SK-N-SH treated with all-trans-retinoic acid at 6 μM for 48 hours (cell line): ENCODE measurements at regions not wholly inside any gene's neighbourhood (a gene's known extent, or its start where the extent isn't known, plus 50 kb on each side); places are given as distances from the start of the nearest gene placed in this dataset.

Experiments
- ATAC-seq: fragments of 200-7000 bp; cut with Tn5 transposase; 3 replicates; pipeline ENCODE4 v1.9.1; 2020; ENCODE audit warnings: mild to moderate bottlenecking, moderate library complexity
- ARNTL ChIP-seq: fragments of 450-650 bp; formaldehyde crosslinking; IDR thresholded peaks from 2 replicates; pipeline ENCODE4 v1.5.0; 2020; ENCODE audit warnings: low read depth, mild to moderate bottlenecking, moderate library complexity, borderline replicate concordance
- BACH2 ChIP-seq: fragments of 250-450 bp; sonication (Bioruptor Pico); IDR thresholded peaks from 2 replicates; pipeline ENCODE4 v1.9.0; 2021; ENCODE audit warnings: mild to moderate bottlenecking, borderline replicate concordance
- CSDC2 ChIP-seq: fragments of 250-450 bp; sonication (Bioruptor Pico); IDR thresholded peaks from 2 replicates; pipeline ENCODE4 v1.5.0; 2020; ENCODE audit warnings: mild to moderate bottlenecking, moderate library complexity
- ESRRG ChIP-seq: fragments of 250-450 bp; sonication (Bioruptor Pico); IDR thresholded peaks from 2 replicates; pipeline ENCODE4 v1.6.1; 2021; ENCODE audit warnings: mild to moderate bottlenecking
- GLIS3 ChIP-seq: fragments of 250-450 bp; sonication (Bioruptor Pico); IDR thresholded peaks from 2 replicates; pipeline ENCODE4 v1.5.0; 2020; ENCODE audit warnings: mild to moderate bottlenecking, moderate library complexity
- PPARA ChIP-seq: fragments of 250-450 bp; sonication (Bioruptor Pico); IDR thresholded peaks from 2 replicates; pipeline ENCODE4 v1.5.0; 2020; ENCODE audit warnings: mild to moderate bottlenecking, borderline replicate concordance
- RARB ChIP-seq: fragments of 250-450 bp; sonication (Bioruptor Pico); IDR thresholded peaks from 2 replicates; pipeline ENCODE4 v1.8.0; 2021; ENCODE audit warnings: mild to moderate bottlenecking, moderate library complexity
- SNAI2 ChIP-seq: fragments of 250-450 bp; sonication (Bioruptor Pico); IDR thresholded peaks from 2 replicates; pipeline ENCODE4 v1.5.0; 2020; ENCODE audit warnings: mild to moderate bottlenecking, moderate library complexity
- TCF4 ChIP-seq: fragments of 250-450 bp; sonication (Bioruptor Pico); IDR thresholded peaks from 2 replicates; pipeline ENCODE4 v1.8.0; 2021; ENCODE audit warnings: mild to moderate bottlenecking, moderate library complexity, borderline replicate concordance
- TOX ChIP-seq: fragments of 250-450 bp; sonication (Bioruptor Pico); IDR thresholded peaks from 2 replicates; pipeline ENCODE4 v1.8.0; 2021; ENCODE audit warnings: mild to moderate bottlenecking, moderate library complexity, borderline replicate concordance
- ZC3H10 ChIP-seq: fragments of 250-450 bp; sonication (Bioruptor Pico); IDR thresholded peaks from 2 replicates; pipeline ENCODE4 v1.5.1; 2021; ENCODE audit warnings: mild to moderate bottlenecking, moderate library complexity
- ZFP3 ChIP-seq: fragments of 250-450 bp; sonication (Bioruptor Pico); IDR thresholded peaks from 2 replicates; pipeline ENCODE4 v1.5.0; 2020; ENCODE audit warnings: mild to moderate bottlenecking, moderate library complexity
- ZFP30 ChIP-seq: fragments of 450-650 bp; formaldehyde crosslinking; IDR thresholded peaks from 2 replicates; pipeline ENCODE4 v1.5.0; 2022; ENCODE audit warnings: mild to moderate bottlenecking, moderate library complexity
- ZNF565 ChIP-seq: fragments of 450-650 bp; formaldehyde crosslinking; conservative IDR thresholded peaks from 2 replicates; pipeline ENCODE4 v1.5.0; 2020; ENCODE audit warnings: low read depth, mild to moderate bottlenecking, moderate library complexity
- ZNF70 ChIP-seq: fragments of 450-650 bp; formaldehyde crosslinking; IDR thresholded peaks from 2 replicates; pipeline ENCODE4 v1.5.0; 2020; ENCODE audit warnings: mild to moderate bottlenecking, moderate library complexity
- ZNF8 ChIP-seq: fragments of 450-650 bp; formaldehyde crosslinking; IDR thresholded peaks from 2 replicates; pipeline ENCODE4 v1.5.0; 2020; ENCODE audit warnings: mild to moderate bottlenecking, moderate library complexity
- TF ChIP-seq, protein P1 (sequence below): fragments of 250-450 bp; sonication (Bioruptor Pico); IDR thresholded peaks from 2 replicates; pipeline ENCODE4 v1.5.1; 2020; ENCODE audit warnings: low read depth, mild to moderate bottlenecking, moderate library complexity
- TF ChIP-seq, protein P2 (sequence below): fragments of 250-450 bp; sonication (Bioruptor Pico); IDR thresholded peaks from 2 replicates; pipeline ENCODE4 v1.8.0; 2021; ENCODE audit warnings: low read depth, mild to moderate bottlenecking, moderate library complexity, borderline replicate concordance
- TF ChIP-seq, protein P3 (sequence below): fragments of 250-450 bp; sonication (Bioruptor Pico); IDR thresholded peaks from 2 replicates; pipeline ENCODE4 v1.5.0; 2020; ENCODE audit warnings: mild to moderate bottlenecking, moderate library complexity
- TF ChIP-seq, protein P4 (sequence below): fragments of 250-450 bp; sonication (Bioruptor Pico); IDR thresholded peaks from 2 replicates; pipeline ENCODE4 v1.5.1; 2021; ENCODE audit warnings: mild to moderate bottlenecking, moderate library complexity
- TF ChIP-seq, protein P5 (sequence below): fragments of 250-450 bp; sonication (Bioruptor Pico); IDR thresholded peaks from 2 replicates; pipeline ENCODE4 v1.8.0; 2020; ENCODE audit warnings: mild to moderate bottlenecking, moderate library complexity, borderline replicate concordance

DNA sequence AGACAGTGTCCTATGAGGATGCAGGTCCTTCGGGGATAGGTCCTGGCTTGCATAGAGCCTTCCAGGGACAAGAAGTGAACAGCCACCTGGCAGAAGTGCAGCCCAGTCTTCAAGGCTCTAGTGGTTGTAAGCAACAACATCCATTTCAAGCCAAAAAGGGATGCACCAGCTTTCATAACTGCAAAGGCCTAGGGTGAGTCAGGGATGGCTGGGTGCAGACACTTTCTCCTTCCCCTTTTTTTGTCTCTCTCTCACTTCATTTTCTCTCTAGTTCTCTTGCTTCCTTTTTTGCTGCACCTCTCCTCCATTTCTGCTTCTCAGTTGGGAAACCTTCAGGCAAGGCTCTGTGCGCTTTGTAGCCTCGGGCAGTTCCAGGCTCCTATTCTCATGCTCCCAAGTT is 196.2 kb upstream of the ZNF536 start:
- ATAC-seq, result no peak
- TF ChIP-seq CSDC2 (CRISPR knock-in tag) (no peak), BACH2 (no peak), ZFP3 (CRISPR knock-in tag) (no peak), TCF4 (CRISPR knock-in tag) (no peak), ZFP30 (CRISPR knock-in tag) (no peak), GLIS3 (CRISPR knock-in tag) (no peak), ZNF565 (no peak), PPARA (CRISPR knock-in tag) (no peak), SNAI2 (CRISPR knock-in tag) (no peak), ESRRG (no peak), ZC3H10 (CRISPR knock-in tag) (no peak), RARB (no peak), ARNTL (CRISPR knock-in tag) (no peak), ZNF8 (CRISPR knock-in tag) (no peak), TOX (CRISPR knock-in tag) (no peak)
- TF ChIP-seq, protein P1, sequence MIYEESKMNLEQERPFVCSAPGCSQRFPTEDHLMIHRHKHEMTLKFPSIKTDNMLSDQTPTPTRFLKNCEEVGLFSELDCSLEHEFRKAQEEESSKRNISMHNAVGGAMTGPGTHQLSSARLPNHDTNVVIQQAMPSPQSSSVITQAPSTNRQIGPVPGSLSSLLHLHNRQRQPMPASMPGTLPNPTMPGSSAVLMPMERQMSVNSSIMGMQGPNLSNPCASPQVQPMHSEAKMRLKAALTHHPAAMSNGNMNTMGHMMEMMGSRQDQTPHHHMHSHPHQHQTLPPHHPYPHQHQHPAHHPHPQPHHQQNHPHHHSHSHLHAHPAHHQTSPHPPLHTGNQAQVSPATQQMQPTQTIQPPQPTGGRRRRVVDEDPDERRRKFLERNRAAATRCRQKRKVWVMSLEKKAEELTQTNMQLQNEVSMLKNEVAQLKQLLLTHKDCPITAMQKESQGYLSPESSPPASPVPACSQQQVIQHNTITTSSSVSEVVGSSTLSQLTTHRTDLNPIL (CRISPR knock-in tag), result no peak
- TF ChIP-seq, protein P2, sequence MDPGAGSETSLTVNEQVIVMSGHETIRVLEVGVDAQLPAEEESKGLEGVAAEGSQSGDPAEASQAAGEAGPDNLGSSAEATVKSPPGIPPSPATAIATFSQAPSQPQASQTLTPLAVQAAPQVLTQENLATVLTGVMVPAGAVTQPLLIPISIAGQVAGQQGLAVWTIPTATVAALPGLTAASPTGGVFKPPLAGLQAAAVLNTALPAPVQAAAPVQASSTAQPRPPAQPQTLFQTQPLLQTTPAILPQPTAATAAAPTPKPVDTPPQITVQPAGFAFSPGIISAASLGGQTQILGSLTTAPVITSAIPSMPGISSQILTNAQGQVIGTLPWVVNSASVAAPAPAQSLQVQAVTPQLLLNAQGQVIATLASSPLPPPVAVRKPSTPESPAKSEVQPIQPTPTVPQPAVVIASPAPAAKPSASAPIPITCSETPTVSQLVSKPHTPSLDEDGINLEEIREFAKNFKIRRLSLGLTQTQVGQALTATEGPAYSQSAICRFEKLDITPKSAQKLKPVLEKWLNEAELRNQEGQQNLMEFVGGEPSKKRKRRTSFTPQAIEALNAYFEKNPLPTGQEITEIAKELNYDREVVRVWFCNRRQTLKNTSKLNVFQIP, result no peak
- TF ChIP-seq, protein P3, sequence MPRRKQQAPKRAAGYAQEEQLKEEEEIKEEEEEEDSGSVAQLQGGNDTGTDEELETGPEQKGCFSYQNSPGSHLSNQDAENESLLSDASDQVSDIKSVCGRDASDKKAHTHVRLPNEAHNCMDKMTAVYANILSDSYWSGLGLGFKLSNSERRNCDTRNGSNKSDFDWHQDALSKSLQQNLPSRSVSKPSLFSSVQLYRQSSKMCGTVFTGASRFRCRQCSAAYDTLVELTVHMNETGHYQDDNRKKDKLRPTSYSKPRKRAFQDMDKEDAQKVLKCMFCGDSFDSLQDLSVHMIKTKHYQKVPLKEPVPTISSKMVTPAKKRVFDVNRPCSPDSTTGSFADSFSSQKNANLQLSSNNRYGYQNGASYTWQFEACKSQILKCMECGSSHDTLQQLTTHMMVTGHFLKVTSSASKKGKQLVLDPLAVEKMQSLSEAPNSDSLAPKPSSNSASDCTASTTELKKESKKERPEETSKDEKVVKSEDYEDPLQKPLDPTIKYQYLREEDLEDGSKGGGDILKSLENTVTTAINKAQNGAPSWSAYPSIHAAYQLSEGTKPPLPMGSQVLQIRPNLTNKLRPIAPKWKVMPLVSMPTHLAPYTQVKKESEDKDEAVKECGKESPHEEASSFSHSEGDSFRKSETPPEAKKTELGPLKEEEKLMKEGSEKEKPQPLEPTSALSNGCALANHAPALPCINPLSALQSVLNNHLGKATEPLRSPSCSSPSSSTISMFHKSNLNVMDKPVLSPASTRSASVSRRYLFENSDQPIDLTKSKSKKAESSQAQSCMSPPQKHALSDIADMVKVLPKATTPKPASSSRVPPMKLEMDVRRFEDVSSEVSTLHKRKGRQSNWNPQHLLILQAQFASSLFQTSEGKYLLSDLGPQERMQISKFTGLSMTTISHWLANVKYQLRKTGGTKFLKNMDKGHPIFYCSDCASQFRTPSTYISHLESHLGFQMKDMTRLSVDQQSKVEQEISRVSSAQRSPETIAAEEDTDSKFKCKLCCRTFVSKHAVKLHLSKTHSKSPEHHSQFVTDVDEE, result no peak
- TF ChIP-seq, protein P4, sequence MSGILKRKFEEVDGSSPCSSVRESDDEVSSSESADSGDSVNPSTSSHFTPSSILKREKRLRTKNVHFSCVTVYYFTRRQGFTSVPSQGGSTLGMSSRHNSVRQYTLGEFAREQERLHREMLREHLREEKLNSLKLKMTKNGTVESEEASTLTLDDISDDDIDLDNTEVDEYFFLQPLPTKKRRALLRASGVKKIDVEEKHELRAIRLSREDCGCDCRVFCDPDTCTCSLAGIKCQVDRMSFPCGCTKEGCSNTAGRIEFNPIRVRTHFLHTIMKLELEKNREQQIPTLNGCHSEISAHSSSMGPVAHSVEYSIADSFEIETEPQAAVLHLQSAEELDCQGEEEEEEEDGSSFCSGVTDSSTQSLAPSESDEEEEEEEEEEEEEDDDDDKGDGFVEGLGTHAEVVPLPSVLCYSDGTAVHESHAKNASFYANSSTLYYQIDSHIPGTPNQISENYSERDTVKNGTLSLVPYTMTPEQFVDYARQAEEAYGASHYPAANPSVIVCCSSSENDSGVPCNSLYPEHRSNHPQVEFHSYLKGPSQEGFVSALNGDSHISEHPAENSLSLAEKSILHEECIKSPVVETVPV (CRISPR knock-in tag), result no peak
- TF ChIP-seq, protein P5, sequence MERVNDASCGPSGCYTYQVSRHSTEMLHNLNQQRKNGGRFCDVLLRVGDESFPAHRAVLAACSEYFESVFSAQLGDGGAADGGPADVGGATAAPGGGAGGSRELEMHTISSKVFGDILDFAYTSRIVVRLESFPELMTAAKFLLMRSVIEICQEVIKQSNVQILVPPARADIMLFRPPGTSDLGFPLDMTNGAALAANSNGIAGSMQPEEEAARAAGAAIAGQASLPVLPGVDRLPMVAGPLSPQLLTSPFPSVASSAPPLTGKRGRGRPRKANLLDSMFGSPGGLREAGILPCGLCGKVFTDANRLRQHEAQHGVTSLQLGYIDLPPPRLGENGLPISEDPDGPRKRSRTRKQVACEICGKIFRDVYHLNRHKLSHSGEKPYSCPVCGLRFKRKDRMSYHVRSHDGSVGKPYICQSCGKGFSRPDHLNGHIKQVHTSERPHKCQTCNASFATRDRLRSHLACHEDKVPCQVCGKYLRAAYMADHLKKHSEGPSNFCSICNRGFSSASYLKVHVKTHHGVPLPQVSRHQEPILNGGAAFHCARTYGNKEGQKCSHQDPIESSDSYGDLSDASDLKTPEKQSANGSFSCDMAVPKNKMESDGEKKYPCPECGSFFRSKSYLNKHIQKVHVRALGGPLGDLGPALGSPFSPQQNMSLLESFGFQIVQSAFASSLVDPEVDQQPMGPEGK (CRISPR knock-in tag), result no peak

- no peak for ATAC-seq
- TF ChIP-seq ZNF70 (no peak), GLIS3 (CRISPR knock-in tag) (no peak), TCF4 (CRISPR knock-in tag) (no peak), RARB (no peak), ZNF8 (CRISPR knock-in tag) (no peak), TOX (CRISPR knock-in tag) (no peak), CSDC2 (CRISPR knock-in tag) (no peak), SNAI2 (CRISPR knock-in tag) (no peak), ZC3H10 (CRISPR knock-in tag) (no peak)
- TF ChIP-seq, protein P4 (CRISPR knock-in tag), result no peak
- TF ChIP-seq, protein P5 (CRISPR knock-in tag), result no peak
- TF ChIP-seq, protein P2, result no peak
- TF ChIP-seq, protein P3, result no peak
Observed at GRCh38 chr19:30178721-30179402, 193.3 kb upstream of the ZNF536 start.
